Esophagus muscularis mucosa (tissue), 4 donors: ENCODE measurements at regions not wholly inside any gene's neighbourhood (a gene's known extent, or its start where the extent isn't known, plus 50 kb on each side); places are given as distances from the start of the nearest gene placed in this dataset.
A peak's percentile ranks its signal among the peaks of the same experiment; 100 is the strongest.

Source experiments
- DNase-seq: peaks from one replicate; pipeline ENCODE4 v3.0.0-alpha.2; 2017; ENCODE audit errors: extremely low spot score
- H3K27ac ChIP-seq, 4 donors: fragments of 200-600 bp; sonication (generic); replicated peaks in 1 of 4; 1 replicate in 3 of 4; 2 replicates in 1 of 4; pipeline ENCODE4 v1.5.1; 2016 to 2019; ENCODE audit warnings: mild to moderate bottlenecking in 1 of 4
- H3K27me3 ChIP-seq, 4 donors: fragments of 200-600 bp; sonication (generic); one replicate each; pipeline versions ENCODE4 v1.5.1 to v1.6.0; 2016 to 2019
- H3K36me3 ChIP-seq, 4 donors: fragments of 200-600 bp; sonication (generic); one replicate each; pipeline ENCODE4 v1.5.1; 2016 to 2019
- H3K4me1 ChIP-seq, 4 donors: fragments of 200-600 bp; sonication (generic); one replicate each; pipeline ENCODE4 v1.5.1; 2016 to 2019
- H3K4me3 ChIP-seq, 4 donors: fragments of 200-600 bp; sonication (generic); 1 replicate in 2 of 4; 2 replicates in 2 of 4; pipeline ENCODE4 v1.5.1; 2016 to 2019; ENCODE audit warnings: mild to moderate bottlenecking in 4 of 4, moderate library complexity in 1 of 4
- H3K9me3 ChIP-seq, 4 donors: fragments of 200-600 bp; sonication (generic); 1 replicate in 3 of 4; 2 replicates in 1 of 4; pipeline ENCODE4 v1.5.1; 2016 to 2019
- CTCF ChIP-seq, 3 experiments: fragments of 200-600 bp in 2 of 3; fragments of 450-650 bp in 1 of 3; sonication (generic) in 2 of 3; IDR thresholded peaks; one replicate each; pipeline ENCODE4 v1.5.1; 2017 to 2019; ENCODE audit warnings: antibody characterized with exemption in 3 of 3, mild to moderate bottlenecking in 2 of 3, moderate library complexity in 1 of 3
- EP300 ChIP-seq: sonication (generic); formaldehyde crosslinking; IDR thresholded peaks from one replicate; pipeline ENCODE4 v1.6.1; 2017; ENCODE audit warnings: antibody characterized with exemption
- POLR2A ChIP-seq: fragments of 450-650 bp; IDR thresholded peaks from one replicate; pipeline ENCODE4 v1.6.1; 2017; ENCODE audit warnings: antibody characterized with exemption, moderate library complexity, mild to moderate bottlenecking, low read depth
- POLR2AphosphoS5 ChIP-seq, 2 donors: sonication (generic); formaldehyde crosslinking; IDR thresholded peaks; one replicate each; pipeline ENCODE4 v1.6.1; 2017; ENCODE audit warnings: antibody characterized with exemption in 2 of 2
- WGBS: methylation state at CpG from one replicate; pipeline ENCODE4 v1.1.5; 2018; 5-methylcytosine and 5-hydroxymethylcytosine counted together
- intact Hi-C: fragments of 100-400 bp; cut with DNase I; formaldehyde crosslinking; loops from one replicate; pipeline ENCODE4 v1.15.1; 2023

- 81% methylated on average over 1 of the region's 1 CpG for whole genome bisulfite sequencing
- Histone ChIP-seq H3K4me1 (no peaks in the 10 kb centered on the region), H3K4me3 (no peak overlapping the region), H3K27ac (no peak overlapping the region), H3K36me3 (no peaks in the 10 kb centered on the region), H3K27me3 (peaks cover 0 to 37% (median 3%) of the 10 kb centered on the region in 4 donors), H3K9me3 (no peaks in the 10 kb centered on the region)
- intact Hi-C loops = no loop called here
- DNase-seq = no peak
- TF ChIP-seq CTCF (IDR thresholded peaks at IDR 0.05) (no peak), POLR2A (no peak), POLR2AphosphoS5 (IDR thresholded peaks at IDR 0.05) (no peak), EP300 (no peak)
Observed at GRCh38 chr15:88735212-88735611, 68.0 kb upstream of the ACAN start.

DNA sequence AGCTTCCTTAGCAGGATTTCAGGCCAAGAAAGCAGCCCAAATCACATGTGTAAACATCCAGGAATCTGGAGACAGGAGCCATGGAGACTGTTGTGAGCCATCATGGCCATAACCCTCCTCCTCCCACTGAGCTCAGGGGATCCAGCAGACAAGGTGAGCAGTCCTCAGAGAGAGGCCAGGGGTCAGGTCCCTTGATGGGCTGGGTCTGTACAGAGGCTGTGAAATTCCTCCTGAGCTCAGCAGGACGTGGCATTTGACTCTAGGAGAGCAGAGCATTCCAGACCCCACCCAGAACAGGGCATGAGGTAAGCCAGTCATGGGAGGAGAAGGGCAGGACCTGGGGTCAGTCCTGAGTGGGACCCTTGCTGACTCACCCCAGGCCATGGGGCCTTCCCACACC lies 67.0 kb upstream of the ACAN start:
- intact Hi-C loops = no loop called here
- no peaks in the 10 kb centered on the region for H3K9me3 ChIP-seq
- no peak overlapping the region for H3K27ac ChIP-seq
- no peaks in the 10 kb centered on the region for H3K4me1 ChIP-seq
- WGBS = 43% methylated on average over 1 of the region's 1 CpG
- TF ChIP-seq POLR2A = no peak
- TF ChIP-seq POLR2AphosphoS5 (IDR thresholded peaks at IDR 0.05) = no peak
- TF ChIP-seq EP300 = no peak
- TF ChIP-seq CTCF (IDR thresholded peaks at IDR 0.05) = no peak
- H3K4me3 ChIP-seq = no peak overlapping the region
- H3K36me3 ChIP-seq = no peaks in the 10 kb centered on the region
- peaks cover 0 to 45% (median 3%) of the 10 kb centered on the region in 4 donors for H3K27me3 ChIP-seq
- DNase-seq = no peak

- TF ChIP-seq POLR2AphosphoS5 (IDR thresholded peaks at IDR 0.05) (no peak), POLR2A (no peak)
- Histone ChIP-seq H3K9me3 (no peaks in the 10 kb centered on the region), H3K4me1 (no peaks in the 10 kb centered on the region), H3K4me3 (no peak overlapping the region), H3K36me3 (no peaks in the 10 kb centered on the region), H3K27ac (no peak overlapping the region), H3K27me3 (peaks cover 0 to 58% (median 3%) of the 10 kb centered on the region in 4 donors)
- 53% methylated on average over 4 of the region's 4 CpGs for WGBS
- no peak for DNase-seq
- intact Hi-C loops = no loop called here
Observed at GRCh38 chr15:88738796-88739195, 64.4 kb upstream of the ACAN start.

DNA sequence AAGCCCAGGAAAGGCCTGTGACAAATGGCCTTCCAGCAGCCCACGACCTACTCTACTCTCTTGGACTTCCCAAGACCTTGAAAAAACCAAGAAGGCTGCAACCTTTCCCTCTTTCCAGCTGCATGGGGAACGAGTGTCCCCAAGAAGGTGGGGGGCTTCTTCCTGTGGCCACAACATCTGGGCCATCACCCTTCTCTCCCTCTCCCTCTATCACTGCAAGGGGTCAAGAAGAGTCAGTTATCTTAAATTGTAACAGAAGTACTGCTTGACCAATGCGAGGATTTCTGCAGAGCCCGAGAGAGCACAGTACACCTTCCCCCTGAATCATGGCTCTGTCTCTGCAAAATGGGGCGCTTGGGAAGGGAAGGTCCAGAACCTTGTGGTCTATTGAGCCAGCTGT lies 63.7 kb upstream of the ACAN start:
- Histone ChIP-seq H3K27ac (no peak overlapping the region), H3K9me3 (no peaks in the 10 kb centered on the region), H3K4me3 (no peak overlapping the region), H3K36me3 (no peaks in the 10 kb centered on the region), H3K27me3 (peaks cover 0 to 58% (median 4%) of the 10 kb centered on the region in 4 donors), H3K4me1 (no peaks in the 10 kb centered on the region)
- TF ChIP-seq CTCF (IDR thresholded peaks at IDR 0.05) = no peak
- TF ChIP-seq EP300 = no peak
- DNase-seq = no peak
- intact Hi-C loops = no loop called here
- WGBS = 77% methylated on average over 5 of the region's 5 CpGs

DNA sequence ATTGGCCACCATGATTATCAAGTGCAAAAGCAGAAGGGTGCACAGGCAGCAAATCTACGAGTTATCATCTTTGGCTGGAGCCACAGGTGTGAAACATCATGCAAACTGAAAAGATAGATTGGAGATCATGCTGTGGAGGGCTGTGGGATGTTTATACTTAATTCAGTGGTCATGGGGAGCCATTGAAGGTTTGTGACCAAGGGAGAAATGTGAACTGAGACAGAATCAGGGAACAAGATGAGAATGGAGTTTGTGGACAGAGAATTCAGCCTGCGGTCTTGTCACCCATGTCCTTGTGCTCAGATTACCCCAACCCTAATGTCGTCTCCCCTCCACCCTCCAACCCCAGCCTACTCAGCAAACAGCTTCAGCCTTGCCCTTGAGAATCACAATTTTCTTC lies 62.9 kb upstream of the ACAN start:
- intact Hi-C loops = no loop called here
- Histone ChIP-seq H3K36me3 (no peaks in the 10 kb centered on the region), H3K4me3 (no peak overlapping the region), H3K27me3 (peaks cover 0 to 58% (median 4%) of the 10 kb centered on the region in 4 donors), H3K27ac (no peak overlapping the region), H3K4me1 (no peaks in the 10 kb centered on the region), H3K9me3 (no peaks in the 10 kb centered on the region)
- peak; percentile 83 for DNase-seq
- WGBS = 87% methylated on average over 3 of the region's 3 CpGs
- TF ChIP-seq CTCF (IDR thresholded peaks at IDR 0.05) = no peak
- no peak for TF ChIP-seq EP300
- no peak for TF ChIP-seq POLR2AphosphoS5 (IDR thresholded peaks at IDR 0.05)
- TF ChIP-seq POLR2A = no peak
